Pancreas (tissue), 10 donors: ENCODE measurements at regions not wholly inside any gene's neighbourhood (a gene's known extent, or its start where the extent isn't known, plus 50 kb on each side); places are given as distances from the start of the nearest gene placed in this dataset.

Experiments
- ATAC-seq, 4 donors: fragments of 200-7000 bp; cut with Tn5 transposase; one replicate each; pipeline versions ENCODE4 v1.8.0 to v1.9.1; 2020; ENCODE audit warnings: mild to moderate bottlenecking in 4 of 4, moderate library complexity in 4 of 4
- DNase-seq, 6 donors: peaks; one replicate each; pipeline ENCODE4 v3.0.0-alpha.2; 2020
- FAIRE-seq: peaks from 2 replicates; lab custom pipeline; 2012; peaks lifted over from hg19 to GRCh38; lab: Jason Lieb, UNC
- H3K27ac ChIP-seq, 4 donors: fragments of 200-600 bp; sonication (generic); 1 replicate in 3 of 4; 2 replicates in 1 of 4; pipeline versions ENCODE4 v1.5.0 to v1.8.0; 2020
- H3K27me3 ChIP-seq, 4 donors: fragments of 200-600 bp; one replicate each; pipeline ENCODE4 v1.8.0; 2021
- H3K36me3 ChIP-seq, 3 donors: fragments of 200-600 bp; sonication (generic) in 1 of 3; one replicate each; pipeline versions ENCODE4 v1.5.0 to v1.8.0; 2020 to 2021
- H3K4me1 ChIP-seq, 3 donors: fragments of 200-600 bp; one replicate each; pipeline ENCODE4 v1.8.0; 2021
- H3K4me3 ChIP-seq, 4 donors: fragments of 200-600 bp; sonication (generic) in 2 of 4; one replicate each; pipeline versions ENCODE4 v1.5.0 to v1.8.0; 2020 to 2021
- H3K9me3 ChIP-seq, 4 donors: fragments of 200-600 bp; one replicate each; pipeline ENCODE4 v1.8.0; 2021
- CTCF ChIP-seq, 4 donors: fragments of 200-600 bp; sonication (generic) in 3 of 4; IDR thresholded peaks; one replicate each; pipeline versions ENCODE4 v1.5.0 to v1.8.0; 2021; ENCODE audit warnings: antibody characterized with exemption in 4 of 4
- WGBS, 2 donors: extraction: QIAGEN DNeasy Blood & Tissue Kit; methylation state at CpG; one replicate each; pipeline ENCODE4 v1.1.7; 2013; 5-methylcytosine and 5-hydroxymethylcytosine counted together
- intact Hi-C, 3 donors: fragments of 100-400 bp; cut with DNase I; formaldehyde crosslinking; loops; one replicate each; pipeline versions ENCODE4 v1.11.1 to v1.14.2; 2022
- donor health status: healthy with polysubstance abuse.
- donor health status: DM: no; HTN: no; CAD: no; lungs with moderate emphysema.
- donor health status: DM: no; HTN: no; CAD: no.
- donor health status: control.
- donor health status: control.
- donor health status: Bipolar disorder and iron deficiency.
- donor health status: DM: yes; HTN: yes; CAD: no.
- donor health status: DM: no; HTN: no; CAD: no.
- donor health status: DM: no; HTN: no; CAD: no.
- donor health status: DM: yes; HTN: yes; CAD: no.

- Histone ChIP-seq H3K36me3 (no peaks in the 10 kb centered on the region), H3K4me1 (no peaks in the 10 kb centered on the region), H3K4me3 (no peak overlapping the region), H3K27ac (no peak overlapping the region), H3K9me3 (no peaks in the 10 kb centered on the region), H3K27me3 (no peaks in the 10 kb centered on the region)
- FAIRE-seq: no peak
- ATAC-seq: no peak
- intact Hi-C loops: no loop called here
- TF ChIP-seq CTCF (IDR thresholded peaks at IDR 0.05): no peak
- no peak for DNase-seq
- WGBS, 2 donors: 65 to 69% methylated on average over 3 of the region's 3 CpGs
Observed at GRCh38 chr3:36166477-36166876, 213.8 kb upstream of the STAC start.

GRCh38 chr3:36172699-36173098, 207.6 kb upstream of the STAC start:
- no peaks in the 10 kb centered on the region for H3K9me3 ChIP-seq
- DNase-seq (no peak), FAIRE-seq (no peak), ATAC-seq (no peak)
- 62 to 72% methylated on average over 2 of the region's 2 CpGs for WGBS, 2 donors
- H3K4me1 ChIP-seq: no peaks in the 10 kb centered on the region
- TF ChIP-seq CTCF (IDR thresholded peaks at IDR 0.05): no peak
- H3K36me3 ChIP-seq: no peaks in the 10 kb centered on the region
- H3K27me3 ChIP-seq: no peaks in the 10 kb centered on the region
- intact Hi-C loops: no loop called here
- no peak overlapping the region for H3K27ac ChIP-seq
- H3K4me3 ChIP-seq: no peak overlapping the region

- no peak for TF ChIP-seq CTCF (IDR thresholded peaks at IDR 0.05)
- no peak for FAIRE-seq
- 79 to 86% methylated on average over 2 of the region's 2 CpGs for WGBS, 2 donors
- no peak for ATAC-seq
- no peak overlapping the region for H3K4me3 ChIP-seq
- intact Hi-C loops: no loop called here
- no peaks in the 10 kb centered on the region for H3K4me1 ChIP-seq
- DNase-seq: no peak
- H3K27ac ChIP-seq: no peak overlapping the region
- H3K36me3 ChIP-seq: no peaks in the 10 kb centered on the region
- no peaks in the 10 kb centered on the region for H3K27me3 ChIP-seq
- H3K9me3 ChIP-seq: no peaks in the 10 kb centered on the region
Observed at GRCh38 chr3:36175113-36175812, 205.0 kb upstream of the STAC start.

GRCh38 chr3:36175916-36176461, 204.3 kb upstream of the STAC start:
- Histone ChIP-seq H3K36me3 (no peaks in the 10 kb centered on the region), H3K27ac (no peak overlapping the region), H3K4me3 (no peak overlapping the region), H3K4me1 (no peaks in the 10 kb centered on the region), H3K27me3 (no peaks in the 10 kb centered on the region), H3K9me3 (no peaks in the 10 kb centered on the region)
- DNase-seq (no peak), FAIRE-seq (no peak), ATAC-seq (no peak)
- WGBS, 2 donors: 30 to 43% methylated on average over 2 of the region's 2 CpGs
- intact Hi-C loops: no loop called here
- no peak for TF ChIP-seq CTCF (IDR thresholded peaks at IDR 0.05)

GRCh38 chr3:36178018-36178417, 202.3 kb upstream of the STAC start:
- Histone ChIP-seq H3K9me3 (no peaks in the 10 kb centered on the region), H3K4me1 (no peaks in the 10 kb centered on the region), H3K27ac (no peak overlapping the region), H3K27me3 (no peaks in the 10 kb centered on the region), H3K4me3 (no peak overlapping the region), H3K36me3 (no peaks in the 10 kb centered on the region)
- no peak for TF ChIP-seq CTCF (IDR thresholded peaks at IDR 0.05)
- ATAC-seq (no peak), FAIRE-seq (no peak), DNase-seq (no peak)
- intact Hi-C loops: no loop called here
- WGBS, 2 donors: 35% methylated on average over 1 of the region's 1 CpG
